Fibroblast of gingiva (primary cell): ENCODE measurements at regions not wholly inside any gene's neighbourhood (a gene's known extent, or its start where the extent isn't known, plus 50 kb on each side); places are given as distances from the start of the nearest gene placed in this dataset.
"Not testable (repeated sequence)": the region's sequence is repeated elsewhere in the genome, so short reads cannot be mapped to it uniquely, and the experiment has no call there.

ENCODE experiments used
- DNase-seq: peaks from one replicate; pipeline ENCODE4 v3.0.0-alpha.2; 2011; ENCODE audit warnings: low read depth

GRCh38 chr7:112982441-112983063 is 104.1 kb downstream of the GPR85 start:
- DNase-seq = no peak

DNA sequence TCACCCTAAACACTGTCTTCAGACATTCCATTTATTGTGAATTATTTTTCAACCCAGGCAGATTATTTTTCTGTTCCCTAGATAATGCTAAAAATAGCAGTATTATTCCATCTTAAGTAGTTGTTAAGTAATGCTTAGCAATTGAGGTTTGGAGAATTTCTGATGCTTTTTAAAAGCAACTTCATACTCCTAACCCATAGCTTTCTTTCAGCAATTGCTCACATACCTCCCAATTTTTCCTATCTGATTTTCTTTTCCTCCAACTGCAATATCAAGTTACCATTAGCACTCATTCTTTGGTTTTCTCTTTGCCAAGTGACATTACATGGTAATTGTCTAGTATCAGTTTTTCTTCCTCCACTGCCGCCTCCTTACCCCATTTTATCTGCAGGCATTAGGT is 104.7 kb downstream of the GPR85 start:
- DNase-seq = peak; percentile 42

- not testable (repeated sequence) for DNase-seq
Measured at GRCh38 chr7:112979055-112979454, 107.6 kb downstream of the GPR85 start.

GRCh38 chr7:112977244-112977955 is 109.2 kb downstream of the GPR85 start:
- DNase-seq = not testable (repeated sequence)

DNA sequence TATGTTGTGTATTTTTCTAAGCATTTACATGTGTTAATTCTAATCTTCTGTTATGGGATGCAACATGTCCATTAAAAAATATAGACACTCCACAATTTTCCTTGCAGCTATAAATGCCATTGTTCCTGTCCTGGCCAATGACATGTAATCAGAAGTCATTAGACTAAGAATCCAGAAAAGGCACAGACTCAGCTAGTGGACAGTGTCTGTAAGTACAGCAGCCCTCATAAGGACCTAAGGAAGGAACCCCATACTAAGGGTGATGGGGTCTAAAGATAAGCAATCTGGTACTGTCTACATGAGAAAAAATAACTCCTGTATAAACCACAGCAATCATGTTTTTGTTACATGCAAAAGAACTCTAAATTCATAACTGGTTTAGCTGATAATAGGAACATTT is 115.9 kb downstream of the GPR85 start:
- DNase-seq = no peak

DNA sequence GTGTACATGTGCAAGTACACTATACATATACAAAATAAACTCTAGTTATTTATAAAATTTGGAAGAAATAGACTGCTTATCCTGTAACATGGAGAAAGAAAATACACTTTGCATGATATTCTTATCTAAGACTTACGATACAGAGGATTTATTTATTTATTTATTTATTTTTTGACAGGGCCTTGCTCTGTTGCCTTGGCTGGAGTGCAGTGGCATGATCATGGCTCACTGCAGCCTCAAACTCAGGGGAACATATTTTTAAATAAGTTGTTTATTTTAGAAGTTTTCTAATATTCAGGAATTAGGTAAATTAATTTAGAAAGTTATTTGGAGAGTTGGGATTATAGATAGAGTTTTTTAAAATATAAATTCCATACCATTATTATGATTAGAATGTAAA is 116.7 kb downstream of the GPR85 start:
- no peak for DNase-seq

DNA sequence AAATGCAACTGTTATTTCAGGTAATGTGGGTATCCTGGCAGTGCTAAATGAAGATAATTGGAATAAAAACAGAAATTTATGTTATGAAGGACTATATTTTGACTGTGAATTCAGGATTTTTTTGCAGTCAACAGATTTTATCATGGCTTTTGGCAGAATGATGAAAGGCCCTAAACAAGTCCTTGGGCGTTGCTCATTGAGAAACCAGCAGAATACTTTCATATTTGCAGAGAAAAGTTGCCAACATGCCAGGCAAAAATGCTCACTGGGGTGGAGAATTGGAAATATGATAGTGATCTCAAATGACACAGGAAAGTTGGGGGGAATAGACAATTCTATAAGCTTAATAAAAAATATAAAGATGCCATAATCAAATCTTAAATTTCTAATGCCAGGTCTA is 121.1 kb downstream of the GPR85 start:
- peak; percentile 6 for DNase-seq

DNA sequence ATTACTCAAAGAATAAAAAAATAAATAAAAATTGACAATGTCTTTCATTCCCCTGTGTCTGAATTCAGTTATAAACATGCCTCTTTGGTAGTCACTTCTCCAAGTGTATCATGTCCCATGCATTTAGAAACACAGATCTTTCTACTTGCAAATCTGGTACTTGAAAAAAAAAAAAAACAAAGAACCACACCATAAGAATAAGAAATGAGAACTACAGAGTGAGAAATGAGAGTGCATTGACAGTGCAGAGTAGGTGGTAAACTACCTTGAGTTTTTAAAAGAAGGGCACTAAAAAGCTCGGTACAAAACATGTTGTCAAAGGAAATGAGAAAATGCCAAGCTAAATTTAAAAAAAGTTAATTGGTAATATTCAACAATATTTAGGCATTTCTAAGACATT is 123.0 kb downstream of the GPR85 start:
- DNase-seq = no peak

GRCh38 chr7:112962815-112963214 is 123.8 kb downstream of the GPR85 start:
- no peak for DNase-seq

DNA sequence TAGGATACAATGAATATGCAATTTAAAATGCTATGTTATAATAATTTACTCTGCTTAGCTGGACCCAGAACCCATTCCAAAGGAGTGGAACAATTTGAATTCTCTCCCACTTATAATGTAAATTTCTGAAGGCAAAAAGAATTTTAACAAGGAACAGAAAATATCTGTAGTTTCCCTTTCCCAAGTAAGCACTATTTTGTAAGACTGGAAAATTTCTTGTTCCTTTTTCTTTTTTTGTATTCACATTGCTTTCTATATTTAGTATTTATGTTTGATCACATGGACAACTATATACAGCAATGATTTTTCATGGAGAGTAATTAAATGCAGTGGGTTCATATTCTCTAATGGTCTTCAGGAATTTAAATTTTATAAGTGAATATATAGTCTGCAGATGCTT is 127.4 kb downstream of the GPR85 start:
- no peak for DNase-seq

DNA sequence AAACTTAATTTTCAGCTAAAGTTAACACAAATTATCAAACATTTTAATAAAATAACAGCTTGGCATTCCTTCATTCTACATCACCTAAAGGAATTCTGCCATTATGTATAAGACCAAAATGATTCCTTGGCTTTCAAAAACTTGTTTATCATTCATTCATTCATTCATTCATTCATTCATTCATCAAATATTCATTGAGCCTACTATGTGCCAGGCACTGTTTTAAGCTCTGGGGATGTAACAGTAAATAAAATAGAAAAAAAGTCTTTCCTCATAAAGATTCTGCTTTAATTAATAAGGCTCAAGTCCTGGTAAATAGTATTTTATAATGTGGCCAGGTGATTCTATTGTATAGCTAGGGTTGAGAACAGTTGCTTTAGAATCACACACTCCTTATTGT is 127.9 kb downstream of the GPR85 start:
- DNase-seq = no peak

GRCh38 chr7:112957901-112958300 is 128.7 kb downstream of the GPR85 start:
- DNase-seq = no peak

DNA sequence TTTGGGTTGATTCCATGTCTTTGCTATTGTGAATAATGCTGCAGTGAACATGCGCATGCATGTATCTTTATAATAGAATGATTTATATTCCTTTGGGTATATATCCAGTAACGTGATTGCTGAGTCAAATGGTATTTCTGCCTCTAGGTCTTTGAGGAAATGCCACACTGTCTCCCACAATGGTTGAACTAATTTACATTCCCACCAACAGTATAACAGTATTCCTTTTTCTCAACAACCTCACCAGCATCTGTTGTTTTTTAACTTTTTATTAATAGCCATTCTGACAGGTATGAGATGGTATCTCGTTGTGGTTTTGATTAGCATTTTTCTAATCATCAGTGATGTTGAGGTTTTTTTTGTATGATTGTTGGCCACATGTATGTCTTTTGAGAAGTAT is 133.6 kb downstream of the GPR85 start:
- DNase-seq = not testable (repeated sequence)

GRCh38 chr7:112951070-112951469 is 135.6 kb downstream of the GPR85 start:
- no peak for DNase-seq

GRCh38 chr7:112949682-112950081 is 136.9 kb downstream of the GPR85 start:
- DNase-seq = not testable (repeated sequence)

GRCh38 chr7:112946350-112946749 is 140.3 kb downstream of the GPR85 start:
- DNase-seq = no peak

- DNase-seq = no peak
Measured at GRCh38 chr7:112945046-112945445, 141.6 kb downstream of the GPR85 start.

DNA sequence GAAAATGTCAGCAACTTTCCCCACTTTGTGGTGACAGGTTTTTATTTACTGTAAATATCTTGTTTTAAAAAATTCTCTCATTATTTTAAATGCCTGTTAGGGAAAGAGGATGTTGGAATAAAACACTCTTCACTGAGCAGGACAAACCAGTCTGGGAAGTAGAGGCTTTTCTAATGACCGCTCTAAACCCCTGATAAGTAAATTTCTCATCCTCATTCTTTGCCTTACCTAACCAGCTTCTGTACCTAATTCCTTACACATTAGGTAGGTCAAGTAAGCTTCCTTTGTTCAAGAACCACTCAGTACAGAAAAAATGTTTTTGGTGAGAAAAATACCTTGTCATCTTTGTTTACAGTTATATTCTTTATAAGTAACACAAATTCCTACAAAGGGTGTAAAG is 143.6 kb downstream of the GPR85 start:
- no peak for DNase-seq

GRCh38 chr7:112942125-112942524 is 144.5 kb downstream of the GPR85 start:
- DNase-seq = not testable (repeated sequence)

GRCh38 chr7:112940314-112940732 is 146.3 kb downstream of the GPR85 start:
- no peak for DNase-seq

DNA sequence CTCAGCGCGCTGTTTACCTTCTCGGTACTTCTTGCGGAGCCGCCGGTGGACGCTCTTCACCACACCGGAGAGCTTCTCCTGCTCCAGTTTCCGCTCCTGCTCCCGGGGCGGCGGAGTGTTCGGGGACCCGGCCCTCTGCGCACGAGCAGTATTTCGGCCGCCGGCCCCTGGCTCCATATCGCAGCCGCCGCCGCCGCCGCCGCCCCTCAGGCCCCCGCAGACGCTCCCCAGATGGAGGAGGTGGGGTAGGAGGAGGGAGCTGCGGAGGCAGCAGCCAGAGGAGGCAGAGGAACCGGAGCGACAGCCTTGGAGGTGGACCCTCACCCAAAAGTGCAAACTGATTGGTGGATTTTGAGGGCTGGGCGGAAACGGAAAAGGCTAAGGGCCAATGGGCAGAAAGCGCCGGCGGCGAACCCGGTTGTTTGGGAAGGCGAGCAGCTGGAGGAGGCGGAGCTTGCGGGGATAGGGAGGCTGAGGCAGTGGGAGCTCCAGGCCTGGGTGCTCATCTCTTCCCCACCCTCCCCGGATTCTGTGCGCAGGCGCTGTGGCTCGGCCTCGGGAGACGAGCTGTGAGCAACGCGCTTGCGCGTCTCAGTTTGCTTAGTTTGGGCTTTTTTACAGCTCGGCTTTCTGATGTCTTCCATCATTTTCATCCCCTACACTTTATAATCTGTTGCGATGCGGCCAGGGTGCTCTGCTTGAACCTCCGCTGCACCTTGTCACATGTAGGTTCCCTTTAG is 146.9 kb downstream of the GPR85 start:
- DNase-seq = peak; percentile 99

- peak; percentile 6 for DNase-seq
Measured at GRCh38 chr7:112938863-112939573, 147.6 kb downstream of the GPR85 start.
